ENCODE measurements at regions not wholly inside any gene's neighbourhood (a gene's known extent, or its start where the extent isn't known, plus 50 kb on each side); places are given as distances from the start of the nearest gene placed in this dataset.

- TF ChIP-seq CTCF (conservative IDR thresholded peaks at IDR 0.05; ENCODE audit: low read depth in 2 of 2) = no peak
- TF ChIP-seq JUNB (IDR thresholded peaks at IDR 0.05; ENCODE audit: unreplicated experiment) = no peak
- TF ChIP-seq POLR2AphosphoS5 (IDR thresholded peaks at IDR 0.05; ENCODE audit: low read depth) = no peak
- TF ChIP-seq EZH2phosphoT487 (IDR thresholded peaks at IDR 0.05; ENCODE audit: unreplicated experiment) = no peak
- TF ChIP-seq ZNF114 (CRISPR knock-in tag; IDR thresholded peaks at IDR 0.05) = no peak
Observed at GRCh38 chr2:13923823-13924222, 708.7 kb upstream of the LRATD1 start.
